ENCODE measurements at regions not wholly inside any gene's neighbourhood (a gene's known extent, or its start where the extent isn't known, plus 50 kb on each side); places are given as distances from the start of the nearest gene placed in this dataset.
"Not testable (repeated sequence)": the region's sequence is repeated elsewhere in the genome, so short reads cannot be mapped to it uniquely, and the experiment has no call there.

DNA sequence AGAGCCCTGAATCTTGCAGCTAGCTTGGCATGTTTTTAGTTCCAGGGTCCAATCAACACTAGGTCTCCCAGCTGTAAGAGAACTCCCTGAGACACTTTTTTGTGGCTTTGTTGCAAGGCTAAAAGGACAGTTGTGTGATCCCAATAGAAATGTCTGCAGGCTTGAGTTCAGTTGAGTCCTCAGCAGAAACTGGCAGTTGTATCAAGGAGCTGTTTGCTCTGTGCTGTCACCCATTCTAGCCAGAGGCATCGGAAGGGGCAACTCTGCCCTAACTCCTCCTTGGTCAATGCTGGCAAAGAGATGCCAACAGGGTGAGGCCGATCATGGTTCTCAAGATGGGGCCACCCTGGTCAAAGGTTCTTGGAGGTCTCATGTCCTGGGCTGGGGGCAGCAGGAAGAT, 224.1 kb downstream of the BUB3 start:
- DNase-seq (ENCODE audit: low read depth): no peak

DNA sequence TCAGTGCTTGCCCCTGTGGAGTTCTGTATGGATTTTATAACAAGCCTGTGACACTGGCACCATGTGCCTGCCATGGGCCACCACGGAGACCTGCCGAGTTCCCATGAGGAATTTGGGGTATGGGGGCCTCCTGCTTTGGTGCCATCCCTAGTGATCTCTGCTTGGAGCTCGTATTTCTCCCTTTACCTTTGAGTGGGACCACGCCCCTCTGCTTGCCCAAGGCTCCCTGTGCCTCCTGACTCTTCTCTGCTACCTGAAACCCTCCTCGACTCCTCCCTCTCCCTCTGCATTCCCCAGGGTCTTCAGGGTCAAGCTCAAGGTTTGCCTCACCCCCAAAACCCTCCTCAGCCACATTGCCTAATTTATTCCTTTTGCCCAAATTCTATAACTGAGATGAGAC, 225.0 kb downstream of the BUB3 start:
- DNase-seq (ENCODE audit: low read depth): no peak

DNA sequence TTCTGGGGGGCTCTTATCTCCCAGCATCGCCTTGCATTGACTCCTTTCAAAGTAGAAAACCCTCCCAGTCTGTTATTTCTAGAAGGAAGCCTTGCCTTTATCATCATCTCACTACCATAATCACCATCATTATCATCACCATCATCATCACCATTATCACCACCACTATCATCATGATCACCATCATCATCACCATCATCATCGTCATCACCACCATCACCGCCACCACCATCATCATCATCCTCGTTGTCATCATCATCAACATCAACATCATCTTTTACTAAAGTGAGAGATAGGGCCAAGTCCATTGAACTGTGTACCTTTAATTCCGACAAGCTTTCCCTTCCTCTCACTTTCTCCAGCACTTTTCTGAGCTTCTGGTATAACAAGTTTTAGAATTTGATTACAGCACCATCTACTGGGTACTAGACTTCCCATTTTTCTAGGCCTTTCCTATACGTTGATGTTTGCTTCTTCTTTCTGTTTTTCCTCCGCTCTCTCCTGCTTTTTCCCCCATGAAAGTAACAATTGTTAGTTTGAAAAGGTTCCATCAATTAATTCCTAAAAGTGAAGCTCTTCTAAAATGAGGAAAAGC, 226.4 kb downstream of the BUB3 start:
- no peak for DNase-seq (ENCODE audit: low read depth)

DNA sequence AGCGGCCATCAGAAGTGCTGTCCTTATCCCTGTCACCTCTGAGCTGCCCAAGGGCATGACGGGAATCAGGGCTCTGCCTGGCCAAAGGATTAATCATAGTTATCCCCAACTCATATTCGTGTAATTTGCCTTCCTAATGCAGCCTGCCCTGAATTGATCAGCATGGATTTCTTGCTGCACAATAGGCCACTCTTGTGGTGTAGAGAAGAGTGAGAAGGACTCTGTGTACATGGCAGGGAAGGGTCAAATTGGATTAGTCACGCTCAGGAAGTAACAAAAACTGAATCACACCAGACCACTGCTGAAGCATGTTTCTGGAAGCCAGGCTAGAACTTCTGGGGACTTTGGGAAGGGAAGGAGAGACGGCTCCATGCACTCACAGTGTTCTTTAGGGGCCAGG, 227.0 kb downstream of the BUB3 start:
- no peak for DNase-seq (ENCODE audit: low read depth)

DNA sequence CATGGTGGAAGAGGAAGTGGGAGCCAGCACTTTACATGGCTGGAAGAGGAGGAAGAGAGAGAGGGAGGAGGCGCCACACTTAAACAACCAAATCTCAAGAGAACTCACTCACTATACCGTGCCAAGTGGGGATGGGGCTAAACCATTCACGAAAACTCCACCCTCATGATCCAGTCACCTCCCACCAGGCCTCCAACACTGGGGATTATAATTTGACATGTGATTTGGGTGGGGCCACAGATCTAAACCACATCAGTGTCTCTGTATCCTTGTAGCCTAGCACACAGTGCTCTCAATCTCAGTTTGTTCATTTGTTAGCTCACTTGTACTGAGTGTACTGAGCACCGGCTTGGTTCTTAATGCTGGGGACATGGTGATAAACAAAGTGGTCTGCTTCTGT, 228.3 kb downstream of the BUB3 start:
- DNase-seq (ENCODE audit: low read depth): no peak

DNA sequence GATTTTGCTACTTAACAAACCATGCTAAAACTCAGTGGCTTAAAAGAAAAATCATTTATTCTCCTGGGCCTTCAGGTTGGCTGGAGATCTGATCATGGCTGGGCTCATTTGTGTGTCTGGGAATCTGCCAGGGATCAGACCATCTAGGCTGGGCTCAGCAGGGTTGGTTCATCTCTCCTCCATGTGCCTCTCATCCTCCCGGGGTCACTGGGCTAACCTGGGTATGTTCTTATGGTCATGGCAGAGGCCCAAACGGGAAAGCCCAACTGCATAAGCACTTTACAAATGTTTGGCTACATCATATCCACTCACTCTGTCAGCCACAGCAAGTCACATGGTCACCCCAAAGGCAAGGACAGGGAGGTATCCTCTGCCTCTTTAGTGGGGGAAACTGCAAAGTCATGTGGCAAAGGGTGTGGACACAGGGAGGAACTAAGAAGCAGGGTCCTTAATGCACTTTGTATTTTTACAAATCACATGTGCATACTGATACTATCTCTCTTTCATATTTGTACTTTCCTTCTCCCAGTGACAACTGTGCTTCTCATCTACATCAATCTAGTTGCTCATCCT, 231.4 kb downstream of the BUB3 start:
- no peak for DNase-seq (ENCODE audit: low read depth)

DNA sequence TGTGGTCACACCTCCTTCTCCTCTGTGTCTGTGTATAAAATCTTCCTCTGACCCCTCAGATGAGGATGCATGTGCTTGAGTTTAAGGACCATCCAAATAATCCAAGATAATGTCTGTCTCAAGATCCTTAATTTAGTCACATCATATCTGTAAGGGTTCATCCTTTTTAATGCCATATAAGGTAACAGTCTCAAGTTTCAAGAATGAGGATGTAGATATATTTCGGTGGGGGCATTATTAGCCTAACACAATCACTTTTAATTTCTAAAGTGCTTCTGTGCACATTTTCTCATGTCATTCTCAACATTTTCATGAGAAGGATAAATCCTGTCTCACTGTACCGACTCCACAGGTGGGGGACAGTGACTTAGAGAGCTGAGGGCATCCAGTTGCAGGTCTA, 235.3 kb downstream of the BUB3 start:
- no peak for DNase-seq (ENCODE audit: low read depth)

DNA sequence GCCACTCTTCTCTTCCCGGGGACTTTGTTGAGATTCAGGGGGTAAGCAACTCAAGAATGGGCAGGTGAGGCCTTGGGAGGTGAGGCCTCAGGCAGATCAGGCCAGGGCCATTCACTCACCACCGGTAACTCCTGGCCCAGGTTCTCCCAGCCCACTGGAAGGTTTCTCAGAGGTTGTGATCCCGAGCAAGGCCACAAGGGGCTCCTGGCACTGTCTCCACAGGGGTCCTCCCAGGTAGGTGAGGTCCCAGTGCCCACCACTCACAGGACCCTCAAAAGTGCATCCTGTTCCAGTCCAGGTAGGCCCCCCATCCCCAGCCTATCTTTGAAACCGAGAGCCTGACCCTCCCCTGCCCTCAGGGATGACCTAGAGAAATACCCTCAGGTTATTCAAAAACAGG, 236.1 kb downstream of the BUB3 start:
- DNase-seq (ENCODE audit: low read depth): no peak

DNA sequence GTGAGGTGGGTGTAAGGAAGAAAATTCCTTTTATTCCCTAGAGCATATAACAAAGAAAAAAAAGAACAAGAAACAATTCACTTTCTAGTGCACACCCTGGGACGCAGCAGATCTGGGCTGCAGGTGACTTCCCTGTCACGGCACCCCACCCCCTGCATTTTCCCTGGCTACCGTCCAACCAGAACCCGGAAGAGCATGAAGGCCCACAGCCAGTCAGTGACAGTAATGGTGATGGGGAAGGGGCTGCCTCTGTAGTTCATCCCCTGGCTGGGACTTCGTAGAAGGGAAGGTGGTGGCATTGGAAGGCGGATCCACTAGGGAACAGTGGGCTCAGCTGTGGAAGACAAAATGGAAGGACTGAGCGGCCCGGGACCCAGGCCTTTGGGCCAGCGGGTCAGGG, 236.7 kb downstream of the BUB3 start:
- DNase-seq (ENCODE audit: low read depth): no peak

DNA sequence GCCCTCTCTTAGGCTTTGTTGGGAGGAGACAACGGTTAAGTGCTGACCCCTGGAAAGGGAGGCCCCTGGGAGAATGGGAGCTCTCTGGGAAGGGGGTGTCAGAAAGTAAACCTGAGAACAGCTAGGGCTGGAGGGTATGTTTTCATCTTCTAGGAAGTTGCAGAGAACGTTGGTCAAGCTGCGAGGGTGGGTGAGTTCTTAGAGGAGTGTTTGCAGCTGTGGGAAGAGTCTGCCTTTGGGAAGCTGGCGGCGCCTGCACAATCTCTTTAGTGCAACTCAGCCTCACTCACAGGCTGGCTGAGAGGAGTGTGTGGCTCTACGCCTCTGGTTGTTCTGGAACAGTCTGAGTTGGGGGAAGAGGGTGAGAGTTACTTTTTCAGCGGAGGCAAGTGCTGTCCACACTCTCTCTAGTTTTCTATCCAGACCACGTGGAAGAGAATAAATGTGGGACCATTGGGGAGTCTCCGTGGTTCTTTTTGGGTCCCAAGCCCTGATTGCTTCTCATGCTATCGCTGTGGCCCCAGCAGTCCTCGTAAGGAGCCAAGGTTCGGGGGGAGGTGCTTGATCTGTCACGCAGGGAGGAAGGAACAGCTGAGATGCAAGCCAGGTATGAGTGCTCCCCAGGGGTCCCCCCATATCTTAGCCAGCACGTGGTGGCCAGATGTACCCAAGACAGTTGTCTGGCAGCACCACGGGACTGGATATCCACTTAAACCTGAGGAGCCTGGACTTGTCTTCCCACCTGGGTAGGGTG, 237.2 kb downstream of the BUB3 start:
- no peak for DNase-seq (ENCODE audit: low read depth)

DNA sequence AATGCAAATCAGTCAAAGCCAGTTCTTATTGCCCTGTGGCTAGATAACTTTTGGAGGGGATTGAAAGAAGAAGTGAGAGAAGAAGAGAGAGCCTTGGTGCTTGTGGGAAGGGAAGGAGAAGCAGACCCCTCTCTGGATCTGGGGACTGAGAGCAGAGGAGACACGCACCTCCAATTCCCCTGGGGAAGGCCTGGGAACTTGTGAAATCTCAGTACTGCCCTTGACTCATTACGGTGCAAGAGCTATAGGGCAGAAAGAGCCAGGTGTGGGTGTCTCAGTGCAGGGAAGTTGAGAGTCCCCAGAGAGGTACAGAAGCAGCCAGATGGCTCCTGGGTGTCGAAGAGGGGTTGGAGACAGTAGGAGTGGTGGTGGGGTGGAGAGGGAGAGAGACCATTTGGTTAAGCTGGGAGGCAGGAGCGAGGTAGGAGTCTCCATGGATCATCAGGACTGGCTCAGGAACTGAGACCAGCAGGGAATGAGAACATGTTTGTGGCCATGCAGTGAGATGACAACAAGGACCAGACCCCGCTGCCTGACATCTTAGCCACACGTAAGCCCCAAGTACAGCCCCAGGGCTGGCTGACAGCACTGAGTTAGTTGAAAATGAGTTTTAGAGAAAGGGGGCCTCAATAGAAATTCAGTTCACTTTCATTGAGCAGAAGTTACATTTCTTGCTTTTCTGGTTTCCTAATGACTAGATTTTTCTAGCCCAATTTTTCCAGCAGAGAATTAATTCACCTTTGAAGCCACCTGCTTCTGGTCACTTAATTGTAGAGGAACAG, 238.2 kb downstream of the BUB3 start:
- no peak for DNase-seq (ENCODE audit: low read depth)

DNA sequence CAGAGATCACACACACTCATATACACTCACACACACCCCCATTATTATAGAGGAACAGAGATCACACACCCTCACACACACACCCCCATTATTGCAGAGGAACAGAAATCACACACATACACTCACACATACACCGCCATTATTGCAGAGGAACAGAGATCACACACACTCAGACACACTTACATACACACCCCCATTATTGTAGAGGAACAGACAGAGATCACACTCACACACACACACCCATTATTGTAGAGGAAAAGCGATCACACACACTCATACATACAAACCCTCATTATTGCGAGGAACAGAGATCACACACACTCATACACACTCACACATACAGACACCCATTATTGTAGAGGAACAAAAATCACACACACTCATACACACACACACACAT, 239.0 kb downstream of the BUB3 start:
- no peak for DNase-seq (ENCODE audit: low read depth)

DNA sequence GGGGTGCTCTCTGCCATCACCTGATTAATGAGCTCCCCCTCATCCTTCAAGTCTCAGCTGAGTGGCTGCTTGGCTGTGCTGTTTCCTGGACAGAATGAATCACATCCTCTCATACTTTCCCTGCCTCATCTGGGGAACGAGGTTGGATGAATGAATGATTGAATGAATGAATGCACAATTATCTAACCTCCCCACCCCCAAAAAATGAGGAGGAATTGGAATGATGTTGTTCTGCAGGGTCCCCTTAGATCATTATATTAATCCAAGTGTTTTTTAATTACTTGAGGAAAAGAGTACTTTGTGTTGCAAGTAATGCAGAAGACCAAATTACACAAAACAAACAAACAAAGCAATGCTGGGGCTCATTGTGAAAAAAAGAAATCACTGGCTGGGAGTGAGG, 240.2 kb downstream of the BUB3 start:
- no peak for DNase-seq (ENCODE audit: low read depth)

DNA sequence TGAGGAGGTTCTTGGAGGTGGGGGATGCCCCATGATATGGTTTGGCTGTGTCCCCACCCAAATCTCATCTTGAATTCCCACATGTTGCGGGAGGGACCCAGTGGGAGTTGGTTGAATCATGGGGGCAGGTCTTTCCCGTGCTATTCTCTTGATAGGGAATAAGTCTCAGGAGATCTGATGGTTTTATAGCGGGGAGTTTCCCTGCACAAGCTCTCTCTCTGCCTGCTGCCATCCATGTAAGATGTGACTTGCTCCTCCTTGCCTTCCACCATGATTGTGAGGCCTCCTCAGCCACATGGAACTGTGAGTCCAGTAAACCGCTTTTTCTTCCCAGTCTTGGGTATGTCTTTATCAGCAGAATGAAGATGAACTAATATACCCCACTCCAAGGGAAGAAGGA, 241.0 kb downstream of the BUB3 start:
- DNase-seq (ENCODE audit: low read depth): not testable (repeated sequence)

DNA sequence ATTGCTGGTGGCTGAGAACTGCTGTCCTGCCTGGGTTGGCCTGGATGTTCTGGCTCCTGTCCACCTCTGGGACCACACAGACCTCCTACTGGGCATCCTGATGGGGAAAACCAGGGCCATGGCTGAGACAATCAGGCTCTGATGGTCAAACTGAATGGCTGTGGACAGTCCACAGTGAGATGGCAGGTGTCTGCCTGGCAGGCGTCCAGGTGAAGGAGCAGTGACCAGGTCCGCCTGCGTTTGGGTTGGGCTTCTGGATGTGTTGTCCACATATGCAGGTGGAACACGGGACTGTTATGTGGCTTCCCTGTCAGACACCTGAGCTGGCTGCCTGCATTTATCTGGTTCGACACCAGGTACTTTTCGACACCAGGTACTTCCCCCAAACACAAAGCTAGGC, 241.7 kb downstream of the BUB3 start:
- DNase-seq (ENCODE audit: low read depth): no peak

DNA sequence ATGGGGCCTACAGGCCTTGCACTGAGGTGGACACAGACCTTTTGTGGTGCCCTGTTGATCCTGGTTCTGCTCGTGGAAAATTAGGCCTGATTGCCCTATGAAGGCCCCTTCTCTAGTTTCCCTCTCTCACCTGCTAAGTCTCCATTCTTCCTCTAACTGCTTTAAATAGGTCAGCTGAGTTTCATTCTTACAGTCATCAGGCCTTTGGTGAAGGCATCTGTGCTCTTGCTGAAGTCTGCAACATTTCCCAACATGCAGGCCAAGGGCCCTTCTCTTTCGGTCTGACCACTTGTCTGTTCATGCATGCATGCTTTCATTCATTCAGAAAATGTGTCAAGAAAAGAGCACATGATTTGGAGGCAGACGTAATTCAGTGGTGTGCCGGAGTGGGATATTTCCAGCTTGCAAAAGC, 244.0 kb downstream of the BUB3 start:
- DNase-seq (ENCODE audit: low read depth): no peak

DNA sequence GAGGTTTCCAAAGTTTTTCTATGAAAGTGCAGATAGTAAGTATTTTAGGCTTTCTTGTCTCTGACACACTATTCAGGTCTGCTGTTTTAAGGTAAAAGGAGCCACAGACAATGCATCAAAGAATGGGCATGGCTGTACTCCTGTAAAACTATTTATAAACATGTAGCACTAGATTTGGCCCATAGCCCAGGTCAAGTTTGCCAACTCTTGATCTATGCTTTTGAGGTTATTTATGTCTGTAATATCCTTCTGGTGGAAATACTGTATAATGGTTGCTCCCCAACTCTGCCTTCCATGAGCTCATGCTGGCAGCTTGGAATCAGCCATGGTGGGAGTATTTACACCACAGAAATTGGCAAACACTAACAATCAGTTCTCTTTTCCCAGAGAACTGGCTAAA, 244.6 kb downstream of the BUB3 start:
- no peak for DNase-seq (ENCODE audit: low read depth)

DNA sequence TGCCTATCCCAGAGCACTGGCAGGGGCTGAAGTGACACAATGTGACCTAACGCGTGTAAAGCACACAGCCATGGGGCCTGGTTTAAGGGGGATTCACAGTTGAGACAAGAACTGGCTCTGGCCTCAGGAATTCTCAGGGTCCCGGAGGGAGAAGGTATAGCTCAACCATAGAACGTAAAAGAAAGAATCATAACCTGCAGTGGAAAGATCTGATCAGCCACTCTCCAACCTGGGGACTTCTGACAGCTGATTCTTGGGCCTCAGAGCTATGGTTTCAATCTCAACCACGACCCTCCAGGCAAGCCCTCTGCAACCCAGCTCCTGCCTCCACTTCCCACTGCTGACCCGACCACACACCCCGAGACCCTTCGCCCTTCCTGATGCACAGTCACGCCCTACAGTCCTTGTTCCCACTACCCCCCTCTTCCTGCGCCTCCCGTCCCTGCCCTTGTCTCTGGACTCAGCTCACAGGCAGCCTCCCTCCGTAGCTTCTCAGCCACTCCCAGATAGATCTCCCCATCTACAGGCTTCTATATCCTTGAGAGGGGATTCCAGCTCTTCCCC, 245.2 kb downstream of the BUB3 start:
- no peak for DNase-seq (ENCODE audit: low read depth)

DNA sequence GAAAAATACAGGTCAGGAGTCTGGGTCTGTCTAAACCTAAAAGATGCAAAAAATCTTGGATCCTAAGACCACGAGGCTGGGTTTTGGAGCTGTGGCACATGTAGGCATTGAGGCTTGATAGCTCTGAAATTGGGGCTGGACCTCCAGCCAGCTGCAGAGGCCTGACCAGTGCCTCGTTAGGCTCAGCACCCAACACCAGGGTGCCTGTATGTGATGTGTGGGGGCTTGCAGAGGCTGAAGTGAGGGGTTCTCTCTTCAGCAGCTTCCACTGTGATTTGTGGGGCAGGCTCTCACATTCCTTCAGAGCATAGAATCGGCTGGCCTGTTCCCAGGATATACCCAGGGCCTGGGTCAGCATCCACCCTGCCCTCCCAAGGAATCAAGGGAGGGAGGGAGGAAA, 247.8 kb downstream of the BUB3 start:
- DNase-seq (ENCODE audit: low read depth): no peak

DNA sequence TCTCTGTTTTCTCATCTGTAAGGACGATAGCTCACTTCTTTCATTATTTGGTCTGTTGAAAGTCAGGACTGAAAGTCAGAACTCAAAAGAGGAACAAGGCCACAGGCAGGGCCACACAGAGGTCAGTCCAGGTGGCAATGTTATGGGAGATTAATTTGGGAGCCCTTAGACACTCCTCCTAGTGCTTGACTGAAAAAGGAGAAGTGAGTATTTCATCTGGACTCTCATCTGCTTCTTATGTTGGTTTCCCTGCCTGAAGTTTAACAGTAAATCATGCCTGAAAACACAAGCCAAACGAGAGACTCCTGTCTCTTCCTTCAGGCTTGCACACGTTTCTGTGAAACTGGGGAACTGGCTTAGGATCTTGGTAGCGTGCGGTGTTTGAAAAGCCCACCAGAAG, 248.5 kb downstream of the BUB3 start:
- no peak for DNase-seq (ENCODE audit: low read depth)

DNA sequence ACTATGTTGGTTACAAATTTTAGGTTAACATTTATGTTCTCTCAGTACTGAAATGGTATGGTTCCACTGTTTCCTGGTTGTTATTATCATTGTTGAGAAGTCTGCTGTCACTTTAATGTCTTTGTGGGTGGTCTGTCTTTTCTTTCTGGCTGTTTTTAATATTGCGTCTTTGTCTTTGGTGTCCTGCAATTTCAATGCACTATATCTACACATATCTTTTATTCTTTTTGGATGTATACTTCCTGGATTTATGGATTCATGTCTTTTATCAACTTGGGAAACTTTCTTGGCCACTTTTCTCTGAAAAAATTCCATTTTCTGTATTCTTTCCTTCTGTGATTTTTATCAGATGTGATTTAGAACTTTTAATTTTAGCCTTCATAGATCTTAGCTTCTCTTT, 250.2 kb downstream of the BUB3 start:
- DNase-seq (ENCODE audit: low read depth): no peak

DNA sequence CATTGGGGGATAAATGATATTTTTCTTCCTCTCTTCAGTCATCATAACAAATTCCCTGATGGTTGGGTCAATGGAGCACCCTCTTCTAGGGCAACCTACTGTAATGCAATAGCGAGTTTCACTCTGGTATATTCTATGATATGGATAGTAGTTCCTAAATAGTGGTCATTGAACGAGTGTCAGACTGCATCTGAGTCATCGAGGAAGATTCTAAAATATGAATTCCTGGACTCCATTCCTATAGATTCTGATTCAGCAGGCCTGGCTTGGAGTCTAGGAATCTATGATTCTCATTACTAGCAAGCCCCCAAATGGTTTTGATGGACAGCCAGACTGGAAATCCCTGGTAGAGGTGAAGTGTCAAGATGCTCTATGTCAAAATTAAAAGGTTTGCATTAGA, 254.5 kb downstream of the BUB3 start:
- DNase-seq (ENCODE audit: low read depth): no peak

DNA sequence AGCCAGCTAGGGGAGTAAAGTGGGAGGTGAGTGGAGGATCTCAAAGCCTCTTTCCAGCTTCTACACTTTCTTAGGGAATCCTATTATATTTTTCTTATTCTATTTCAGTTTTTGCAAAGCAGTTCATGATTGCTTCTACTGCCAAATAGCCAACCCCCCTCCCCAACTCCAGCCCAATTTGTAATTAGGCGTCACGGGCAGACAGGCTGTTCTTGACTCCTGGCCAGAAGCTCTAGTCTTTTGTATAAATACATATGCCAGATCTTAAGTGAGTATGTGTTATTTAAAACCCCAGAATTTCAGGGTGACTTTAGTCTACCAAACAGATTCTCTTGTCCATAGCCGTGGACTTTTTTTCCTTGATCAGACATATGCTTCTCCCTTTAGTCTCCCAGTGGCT, 255.2 kb downstream of the BUB3 start:
- no peak for DNase-seq (ENCODE audit: low read depth)
